NCI-H1694 (cell line): ENCODE measurements at regions not wholly inside any gene's neighbourhood (a gene's known extent, or its start where the extent isn't known, plus 50 kb on each side); places are given as distances from the start of the nearest gene placed in this dataset.
"Not testable (repeated sequence)": the region's sequence is repeated elsewhere in the genome, so short reads cannot be mapped to it uniquely, and the experiment has no call there.

Experiments
- DNase-seq: peaks from one replicate; lab custom pipeline; 2025; lab: John Stamatoyannopoulos, UW

GRCh38 chr20:50449738-50450492 is 60.3 kb upstream of the PTPN1 start:
- DNase-seq: no peak

- DNase-seq: no peak
Measured at GRCh38 chr20:50450493-50450826, 59.7 kb upstream of the PTPN1 start.

GRCh38 chr20:50450881-50451752 is 59.1 kb upstream of the PTPN1 start:
- DNase-seq: no peak

- DNase-seq: not testable (repeated sequence)
Measured at GRCh38 chr20:50451792-50452425, 58.3 kb upstream of the PTPN1 start.

GRCh38 chr20:50453533-50454244 is 56.5 kb upstream of the PTPN1 start:
- no peak for DNase-seq

- not testable (repeated sequence) for DNase-seq
Measured at GRCh38 chr20:50455245-50455644, 54.9 kb upstream of the PTPN1 start.

- DNase-seq: no peak
Measured at GRCh38 chr20:50455656-50456451, 54.3 kb upstream of the PTPN1 start.

- no peak for DNase-seq
Measured at GRCh38 chr20:50456452-50457324, 53.5 kb upstream of the PTPN1 start.

GRCh38 chr20:50459124-50459918 is 50.9 kb upstream of the PTPN1 start:
- no peak for DNase-seq

- no peak for DNase-seq
Measured at GRCh38 chr20:50460115-50460607, 50.0 kb upstream of the PTPN1 start.
